ENCODE measurements at regions not wholly inside any gene's neighbourhood (a gene's known extent, or its start where the extent isn't known, plus 50 kb on each side); places are given as distances from the start of the nearest gene placed in this dataset.

GRCh38 chr14:62062645-62063044, 300.4 kb downstream of the SNAPC1 start:
- in situ Hi-C loops (cut with HindIII; ENCODE audit: low pct_ligation_motif_present, low pct_unique_long_range_greater_than_20kb, low sequenced_read_pairs), result no loop called here
- no peak for DNase-seq

- no peak for DNase-seq
Measured at GRCh38 chr14:62064751-62065323, 302.6 kb downstream of the SNAPC1 start.

DNA sequence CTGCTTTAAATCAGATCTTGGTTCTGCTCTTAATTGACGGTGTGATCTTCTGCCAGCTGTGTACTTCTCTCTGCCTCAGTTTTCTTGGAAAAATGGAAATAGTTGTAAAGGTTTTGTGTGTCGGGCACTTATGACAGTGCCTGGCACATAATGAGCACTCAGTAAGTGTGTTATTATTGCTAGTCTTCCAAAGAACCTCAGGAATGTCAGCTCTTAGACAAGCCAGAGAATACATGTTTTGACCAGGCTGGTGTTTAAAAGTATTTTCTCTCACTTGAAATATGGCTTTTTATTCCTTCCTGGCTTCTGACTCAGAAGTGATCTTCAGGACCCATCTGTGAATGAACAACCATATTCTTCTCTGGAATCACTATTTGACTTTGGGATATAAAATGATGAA, 304.1 kb downstream of the SNAPC1 start:
- DNase-seq, result no peak
- in situ Hi-C loops (cut with HindIII; ENCODE audit: low pct_ligation_motif_present, low pct_unique_long_range_greater_than_20kb, low sequenced_read_pairs), result no loop called here

More at GRCh38 chr14:62064751-62065323, 302.6 kb downstream of the SNAPC1 start:
- in situ Hi-C loops (cut with HindIII; ENCODE audit: low pct_ligation_motif_present, low pct_unique_long_range_greater_than_20kb, low sequenced_read_pairs), result no loop called here

DNA sequence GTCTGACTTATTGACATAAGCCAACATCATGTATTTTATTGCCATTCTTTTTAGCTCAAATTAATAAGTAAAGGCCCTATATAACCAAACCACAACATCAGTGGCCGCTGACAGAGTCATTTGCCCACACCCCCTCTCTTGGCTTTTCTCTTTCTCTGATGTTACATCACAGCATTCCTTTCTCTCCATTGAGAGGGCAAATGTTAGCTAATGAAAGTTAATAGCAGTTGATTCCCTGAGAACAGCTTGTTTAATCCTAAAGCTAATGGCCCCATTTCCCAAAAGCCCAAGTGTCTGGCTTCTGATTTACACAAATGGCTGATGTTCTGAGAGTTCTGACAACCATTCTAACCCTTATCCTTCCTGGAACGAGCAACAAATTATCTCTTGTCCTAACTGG, 308.8 kb downstream of the SNAPC1 start:
- in situ Hi-C loops (cut with HindIII; ENCODE audit: low pct_ligation_motif_present, low pct_unique_long_range_greater_than_20kb, low sequenced_read_pairs), result no loop called here
- no peak for DNase-seq

GRCh38 chr14:62076368-62076767, 314.1 kb downstream of the SNAPC1 start:
- in situ Hi-C loops (cut with HindIII; ENCODE audit: low pct_ligation_motif_present, low pct_unique_long_range_greater_than_20kb, low sequenced_read_pairs), result no loop called here
- no peak for DNase-seq

DNA sequence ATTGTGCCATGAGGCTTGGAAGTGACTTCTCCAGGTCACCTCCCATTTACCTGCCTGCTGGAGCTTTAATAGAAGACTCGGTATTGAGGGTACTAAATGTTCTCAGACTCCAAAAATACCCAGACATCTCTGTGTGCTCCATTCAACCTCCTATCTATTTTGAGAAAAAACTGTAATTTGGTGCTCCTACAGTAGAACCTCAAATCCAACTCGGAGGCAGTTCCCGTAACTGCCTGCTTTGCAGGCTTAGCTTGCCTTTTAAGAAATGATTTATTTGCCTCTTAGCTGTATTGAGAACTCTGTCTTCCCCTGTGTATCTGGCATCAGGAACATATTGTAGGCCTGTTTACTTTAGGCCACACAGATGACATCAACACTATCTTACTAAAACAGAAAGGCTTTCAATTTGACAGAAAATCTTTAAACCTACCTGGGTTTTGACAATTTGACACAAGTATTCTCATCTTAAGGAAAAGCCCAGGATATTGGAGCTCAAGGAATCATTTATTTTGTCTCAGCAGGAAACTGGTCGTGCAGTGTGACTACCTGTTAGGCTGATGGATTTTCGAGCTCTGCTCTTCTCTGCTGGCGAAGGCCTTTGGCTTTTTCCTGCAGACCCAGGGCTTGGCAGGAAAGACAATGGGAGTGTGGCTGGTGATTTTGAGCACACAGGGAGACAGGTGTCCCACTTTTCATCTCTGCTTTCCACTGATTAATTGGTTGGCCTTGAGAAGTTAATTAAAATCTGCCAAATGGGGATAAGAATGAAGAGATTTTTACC, 314.8 kb downstream of the SNAPC1 start:
- in situ Hi-C loops (cut with HindIII; ENCODE audit: low pct_ligation_motif_present, low pct_unique_long_range_greater_than_20kb, low sequenced_read_pairs), result no loop called here
- DNase-seq, result no peak

GRCh38 chr14:62077676-62078261, 315.5 kb downstream of the SNAPC1 start:
- DNase-seq, result no peak
- in situ Hi-C loops (cut with HindIII; ENCODE audit: low pct_ligation_motif_present, low pct_unique_long_range_greater_than_20kb, low sequenced_read_pairs), result no loop called here

DNA sequence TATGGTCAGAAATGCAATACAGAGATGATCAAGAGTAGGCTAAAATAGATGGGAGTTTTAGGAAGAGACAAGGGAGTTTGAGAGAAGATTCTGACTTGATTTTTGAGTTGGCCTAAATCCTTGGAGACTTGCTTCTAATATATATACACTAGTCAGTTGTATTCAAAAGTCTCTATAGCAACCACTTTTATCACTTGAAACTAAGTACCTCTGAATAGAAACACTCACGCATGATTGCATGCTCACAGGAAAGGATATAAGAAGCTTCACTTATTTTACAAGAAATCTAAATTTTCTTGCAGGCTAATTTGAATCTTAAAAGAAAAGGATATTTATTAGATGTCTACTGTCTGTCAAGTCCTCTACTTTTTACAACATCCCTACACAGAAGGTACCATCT, 316.8 kb downstream of the SNAPC1 start:
- in situ Hi-C loops (cut with HindIII; ENCODE audit: low pct_ligation_motif_present, low pct_unique_long_range_greater_than_20kb, low sequenced_read_pairs), result no loop called here
- DNase-seq, result no peak

- DNase-seq, result no peak
- in situ Hi-C loops (cut with HindIII; ENCODE audit: low pct_ligation_motif_present, low pct_unique_long_range_greater_than_20kb, low sequenced_read_pairs), result no loop called here
Measured at GRCh38 chr14:62081012-62081612, 318.9 kb downstream of the SNAPC1 start.

GRCh38 chr14:62081951-62082350, 319.7 kb downstream of the SNAPC1 start:
- in situ Hi-C loops (cut with HindIII; ENCODE audit: low pct_ligation_motif_present, low pct_unique_long_range_greater_than_20kb, low sequenced_read_pairs), result no loop called here

DNA sequence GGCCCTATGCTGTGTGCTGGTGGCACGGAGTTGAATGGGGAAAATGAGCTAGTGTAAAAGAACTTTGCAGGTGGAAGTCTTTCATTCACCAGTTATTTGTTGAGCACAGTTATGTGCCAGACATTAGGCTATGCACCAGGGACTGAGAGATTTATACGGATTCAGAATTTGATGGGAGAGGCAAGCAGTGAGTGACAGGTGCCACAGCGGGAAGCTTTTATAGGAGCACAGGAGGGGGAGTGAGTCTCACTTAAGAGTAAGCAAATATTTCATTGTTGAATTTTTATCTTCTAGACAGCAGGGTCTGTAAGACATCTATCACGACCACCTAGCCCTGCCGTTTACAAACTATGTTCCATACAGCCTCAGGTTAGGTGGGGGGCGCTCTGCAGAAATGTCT, 320.6 kb downstream of the SNAPC1 start:
- in situ Hi-C loops (cut with HindIII; ENCODE audit: low pct_ligation_motif_present, low pct_unique_long_range_greater_than_20kb, low sequenced_read_pairs), result no loop called here
- no peak for DNase-seq

More at GRCh38 chr14:62081951-62082350, 319.7 kb downstream of the SNAPC1 start:
- DNase-seq, result no peak

DNA sequence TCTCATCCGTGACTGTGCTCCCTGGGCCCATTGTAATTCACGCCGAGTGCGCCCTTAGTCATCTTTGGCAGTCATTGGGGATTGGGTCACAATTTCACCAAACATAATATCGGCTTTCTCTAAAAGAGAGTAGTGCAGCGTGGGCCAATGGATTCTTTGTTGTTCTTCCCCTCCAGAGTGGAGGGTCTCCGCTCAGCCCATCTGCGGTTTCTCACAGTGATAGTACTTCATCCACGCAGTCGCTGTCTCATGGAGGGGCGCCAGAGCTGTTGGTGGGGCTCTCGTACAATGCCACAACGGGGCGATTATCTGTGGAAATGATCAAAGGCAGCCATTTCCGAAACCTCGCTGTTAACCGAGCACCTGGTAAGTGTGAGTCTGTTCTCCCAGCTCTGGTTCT, 321.8 kb downstream of the SNAPC1 start:
- in situ Hi-C loops (cut with HindIII; ENCODE audit: low pct_ligation_motif_present, low pct_unique_long_range_greater_than_20kb, low sequenced_read_pairs), result no loop called here
- no peak for DNase-seq

DNA sequence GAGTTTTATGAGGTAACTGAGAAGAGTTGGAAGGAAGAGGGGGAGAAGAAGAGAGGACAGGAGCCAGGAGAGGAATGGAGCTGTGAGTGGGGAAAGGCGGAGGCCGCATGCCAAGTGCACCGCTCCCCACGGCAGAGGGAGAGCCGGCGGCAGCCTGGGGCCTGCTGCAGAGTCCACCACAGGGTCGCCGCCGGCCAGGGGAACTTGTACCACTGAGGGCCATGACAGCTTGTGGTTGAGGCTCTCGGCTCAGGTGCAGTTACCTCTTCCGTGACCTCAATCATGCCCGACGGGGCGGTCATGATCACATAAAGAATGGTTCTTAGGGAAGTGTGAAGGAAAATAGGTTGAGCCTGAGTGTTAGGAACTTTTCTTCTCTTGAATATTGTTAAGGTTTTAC, 325.0 kb downstream of the SNAPC1 start:
- DNase-seq, result no peak
- in situ Hi-C loops (cut with HindIII; ENCODE audit: low pct_ligation_motif_present, low pct_unique_long_range_greater_than_20kb, low sequenced_read_pairs), result no loop called here

DNA sequence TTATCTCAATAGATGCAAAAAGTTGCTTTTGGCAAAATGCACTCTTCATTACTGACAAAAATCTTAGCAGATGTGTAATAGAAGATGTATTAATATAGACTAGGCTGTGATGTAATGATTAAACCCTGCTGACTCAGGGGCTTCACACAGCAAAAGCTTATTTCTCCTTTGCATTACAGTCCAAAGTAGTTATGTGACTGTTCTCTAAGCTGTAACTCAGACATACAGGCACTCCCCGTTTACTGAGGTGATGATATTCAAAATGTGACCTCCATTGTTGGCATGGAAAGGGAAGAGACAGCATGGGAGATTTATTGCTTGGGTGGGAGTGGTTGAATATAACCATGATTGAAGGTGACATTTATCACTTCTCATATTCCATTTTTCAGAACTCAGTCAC, 331.5 kb downstream of the SNAPC1 start:
- DNase-seq, result no peak
- in situ Hi-C loops (cut with HindIII; ENCODE audit: low pct_ligation_motif_present, low pct_unique_long_range_greater_than_20kb, low sequenced_read_pairs), result no loop called here

DNA sequence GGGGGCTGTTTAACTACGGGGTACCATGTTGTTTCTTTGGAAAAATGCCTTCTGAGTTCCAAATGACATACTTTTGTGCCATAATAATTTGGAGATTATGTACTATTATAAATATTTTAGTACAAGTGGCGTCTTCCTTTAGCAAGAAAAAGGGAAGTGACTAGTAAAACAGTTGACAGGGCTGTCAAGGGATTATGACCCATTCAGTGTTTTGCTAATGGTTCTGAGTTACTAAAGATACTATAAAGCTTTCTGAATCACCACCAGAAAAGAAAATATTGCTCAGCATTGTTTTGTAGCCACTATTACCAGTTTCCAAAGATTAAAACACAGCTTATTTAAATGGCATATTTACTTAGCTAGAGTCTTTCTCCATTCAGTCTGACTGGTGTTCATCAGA, 334.9 kb downstream of the SNAPC1 start:
- no peak for DNase-seq
- in situ Hi-C loops (cut with HindIII; ENCODE audit: low pct_ligation_motif_present, low pct_unique_long_range_greater_than_20kb, low sequenced_read_pairs), result no loop called here

DNA sequence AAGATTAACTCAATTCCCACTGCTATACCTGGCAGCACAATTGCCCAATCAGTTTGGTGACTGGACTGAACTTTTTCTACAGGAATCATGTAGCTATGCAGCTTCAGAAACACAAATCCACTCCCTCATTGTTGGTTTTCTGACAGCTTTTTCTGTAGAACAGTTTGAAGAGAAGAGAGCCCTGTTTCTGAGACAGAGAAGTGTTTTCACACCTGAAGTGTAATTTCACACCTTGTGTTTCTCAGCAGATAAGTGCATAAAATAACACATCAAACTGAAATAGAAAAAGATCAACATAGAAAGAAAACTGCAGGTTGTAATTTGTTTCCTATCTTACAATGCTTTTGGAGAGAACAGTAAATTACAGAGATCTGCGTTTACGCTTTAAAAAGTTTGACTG, 335.6 kb downstream of the SNAPC1 start:
- in situ Hi-C loops (cut with HindIII; ENCODE audit: low pct_ligation_motif_present, low pct_unique_long_range_greater_than_20kb, low sequenced_read_pairs), result no loop called here
- DNase-seq, result no peak

GRCh38 chr14:62098357-62098756, 336.1 kb downstream of the SNAPC1 start:
- in situ Hi-C loops (cut with HindIII; ENCODE audit: low pct_ligation_motif_present, low pct_unique_long_range_greater_than_20kb, low sequenced_read_pairs), result no loop called here

DNA sequence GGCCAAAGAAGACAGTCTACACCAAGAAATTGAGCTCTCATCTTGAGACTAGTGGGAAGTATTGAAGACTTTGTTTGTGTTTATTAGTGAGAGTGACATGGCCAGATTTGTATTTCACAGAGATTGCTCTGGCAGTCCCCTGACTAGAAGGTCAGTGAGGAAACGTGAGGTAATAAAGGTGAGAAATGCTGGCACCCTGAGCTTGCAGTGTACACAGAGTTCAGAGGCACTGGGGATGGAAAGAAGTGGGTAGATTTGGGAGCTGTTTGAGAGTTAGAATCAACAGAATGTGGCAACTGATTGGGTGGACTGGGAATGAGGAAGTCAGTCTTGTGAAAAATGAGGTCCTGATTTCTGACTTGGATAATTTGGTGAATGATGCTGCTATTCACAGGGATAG, 336.9 kb downstream of the SNAPC1 start:
- in situ Hi-C loops (cut with HindIII; ENCODE audit: low pct_ligation_motif_present, low pct_unique_long_range_greater_than_20kb, low sequenced_read_pairs), result no loop called here
- no peak for DNase-seq

More at GRCh38 chr14:62098357-62098756, 336.1 kb downstream of the SNAPC1 start:
- no peak for DNase-seq

DNA sequence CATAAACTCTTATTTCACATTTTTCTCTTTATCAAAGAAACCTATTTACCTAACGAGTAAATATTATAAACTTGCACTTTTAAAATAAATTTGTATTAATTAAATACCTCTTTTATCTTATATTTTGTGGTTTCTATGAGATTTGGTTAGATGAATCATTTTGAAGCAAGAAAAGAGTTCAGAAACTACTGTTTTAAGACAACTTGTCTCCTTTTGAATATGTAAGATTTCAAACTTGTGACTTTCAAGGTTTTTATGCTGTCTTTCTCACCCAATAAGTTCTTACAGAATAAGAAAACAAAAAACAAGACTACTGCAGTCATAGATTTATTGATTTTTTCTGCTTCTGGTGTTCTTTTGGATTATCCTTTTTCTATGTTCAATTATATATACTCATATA, 339.0 kb downstream of the SNAPC1 start:
- DNase-seq, result no peak

More for the DNA sequence above, 339.0 kb downstream of the SNAPC1 start:
- in situ Hi-C loops (cut with HindIII; ENCODE audit: low pct_ligation_motif_present, low pct_unique_long_range_greater_than_20kb, low sequenced_read_pairs), result no loop called here
